ENCODE measurements at regions not wholly inside any gene's neighbourhood (a gene's known extent, or its start where the extent isn't known, plus 50 kb on each side); places are given as distances from the start of the nearest gene placed in this dataset.
"Not testable (repeated sequence)": the region's sequence is repeated elsewhere in the genome, so short reads cannot be mapped to it uniquely, and the experiment has no call there.

DNA sequence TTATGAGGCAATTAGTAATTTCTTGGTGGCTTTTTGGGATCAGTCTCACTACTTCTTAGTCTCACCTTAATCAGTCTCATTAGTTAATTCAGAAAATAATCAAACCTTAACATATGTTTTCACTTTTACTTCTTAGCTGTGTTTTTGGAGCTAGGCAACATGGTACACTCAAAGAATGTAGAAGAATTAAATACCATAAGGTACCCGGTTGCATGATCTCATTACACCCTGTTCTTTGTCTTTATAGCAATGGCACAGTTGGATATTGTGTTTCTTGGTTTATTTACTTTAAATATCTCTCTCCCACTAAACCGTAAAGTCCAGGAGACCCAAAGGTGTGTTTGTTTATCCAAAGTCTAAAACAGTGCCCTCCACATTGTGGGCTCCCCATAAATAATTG is 132.3 kb downstream of the TNFSF18 start:
- DNase-seq (ENCODE audit: low spot score): no peak

DNA sequence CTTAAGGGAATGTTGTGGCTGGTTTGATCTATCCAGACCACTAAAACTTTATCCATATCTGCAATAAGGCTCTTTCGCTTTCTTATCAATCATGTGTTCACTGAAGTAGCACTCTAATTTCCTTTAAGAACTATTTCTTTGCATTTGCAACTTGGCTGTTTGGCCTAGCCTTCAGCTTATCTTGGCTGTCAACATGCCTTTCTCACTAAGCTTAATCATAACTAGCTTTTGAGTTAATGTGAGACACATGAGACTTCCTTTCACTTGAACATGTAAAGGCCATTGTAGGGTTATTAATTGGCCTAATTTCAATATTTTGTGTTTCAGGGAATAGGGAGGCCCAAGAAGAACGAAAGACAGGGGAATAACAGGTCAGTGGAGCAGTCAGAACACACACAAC is 124.7 kb downstream of the TNFSF18 start:
- DNase-seq (ENCODE audit: low spot score): no peak

- no peak for DNase-seq (ENCODE audit: low spot score)
Measured at GRCh38 chr1:172928412-172928811, 122.3 kb downstream of the TNFSF18 start.

DNA sequence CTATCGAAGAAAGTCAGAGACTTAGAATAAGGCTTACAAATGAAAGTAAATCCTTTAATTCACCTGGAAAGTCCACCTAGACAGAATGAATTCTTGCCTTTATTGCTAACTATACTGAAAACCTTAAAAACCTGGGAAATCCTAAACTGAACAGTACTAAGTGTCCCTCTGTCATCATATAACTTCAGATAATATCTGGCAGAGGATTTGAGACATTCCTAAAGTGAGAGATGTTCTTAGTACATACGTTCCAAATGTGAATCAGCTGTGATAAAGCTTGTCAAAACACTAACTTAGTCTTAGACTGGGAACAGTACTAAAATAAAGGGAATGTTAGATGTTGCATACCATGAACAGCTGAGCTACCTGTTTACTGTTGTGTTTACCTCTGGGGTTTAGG is 121.7 kb downstream of the TNFSF18 start:
- DNase-seq (ENCODE audit: low spot score): no peak

GRCh38 chr1:172930142-172930541 is 120.6 kb downstream of the TNFSF18 start:
- DNase-seq (ENCODE audit: low spot score): no peak

GRCh38 chr1:172931340-172931739 is 119.4 kb downstream of the TNFSF18 start:
- no peak for DNase-seq (ENCODE audit: low spot score)

DNA sequence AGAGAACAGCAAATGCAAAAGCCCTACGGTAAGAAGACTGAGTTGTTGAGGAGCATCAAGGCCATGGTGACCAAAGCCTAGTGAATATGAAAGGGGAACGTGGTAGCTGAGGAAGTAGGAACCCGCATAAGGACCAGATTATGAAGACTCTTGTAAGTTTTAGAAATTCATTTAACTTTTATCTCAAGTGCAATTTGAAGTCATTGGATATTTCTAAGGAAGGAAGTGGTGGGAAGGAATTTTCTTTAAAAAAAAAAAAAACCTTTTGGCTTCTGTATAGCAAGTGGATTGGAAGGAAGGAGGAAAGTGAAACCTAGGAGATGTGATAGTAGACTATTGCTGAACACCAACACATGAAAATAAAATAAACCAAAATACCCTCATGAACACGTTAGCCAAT is 119.0 kb downstream of the TNFSF18 start:
- DNase-seq (ENCODE audit: low spot score): no peak

- no peak for DNase-seq (ENCODE audit: low spot score)
Measured at GRCh38 chr1:172932981-172933380, 117.8 kb downstream of the TNFSF18 start.

- no peak for DNase-seq (ENCODE audit: low spot score)
Measured at GRCh38 chr1:172934417-172934762, 116.4 kb downstream of the TNFSF18 start.

DNA sequence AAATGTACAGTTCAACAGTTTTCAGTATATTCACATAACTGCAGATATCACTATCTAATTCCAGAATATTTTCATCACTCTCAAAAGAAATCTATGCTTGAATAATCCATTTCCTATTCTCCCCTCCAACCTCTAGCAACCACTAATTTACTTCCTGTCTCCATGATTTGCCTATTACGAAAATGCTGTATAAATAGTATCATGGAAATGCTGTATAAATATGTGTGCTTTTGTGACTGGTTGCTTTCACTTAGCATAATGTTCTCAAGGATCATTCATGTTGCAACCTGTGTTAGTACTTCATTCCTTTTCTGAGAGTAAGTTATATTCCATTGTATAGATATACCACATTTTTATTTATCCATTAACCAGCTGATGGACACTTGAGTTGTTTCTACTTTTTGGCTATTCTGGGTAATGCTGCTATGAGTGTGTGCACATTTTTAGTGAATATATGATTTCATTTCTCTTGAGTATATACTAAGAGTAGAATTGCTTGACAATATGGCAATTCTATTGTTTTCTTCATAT is 115.6 kb downstream of the TNFSF18 start:
- no peak for DNase-seq (ENCODE audit: low spot score)

DNA sequence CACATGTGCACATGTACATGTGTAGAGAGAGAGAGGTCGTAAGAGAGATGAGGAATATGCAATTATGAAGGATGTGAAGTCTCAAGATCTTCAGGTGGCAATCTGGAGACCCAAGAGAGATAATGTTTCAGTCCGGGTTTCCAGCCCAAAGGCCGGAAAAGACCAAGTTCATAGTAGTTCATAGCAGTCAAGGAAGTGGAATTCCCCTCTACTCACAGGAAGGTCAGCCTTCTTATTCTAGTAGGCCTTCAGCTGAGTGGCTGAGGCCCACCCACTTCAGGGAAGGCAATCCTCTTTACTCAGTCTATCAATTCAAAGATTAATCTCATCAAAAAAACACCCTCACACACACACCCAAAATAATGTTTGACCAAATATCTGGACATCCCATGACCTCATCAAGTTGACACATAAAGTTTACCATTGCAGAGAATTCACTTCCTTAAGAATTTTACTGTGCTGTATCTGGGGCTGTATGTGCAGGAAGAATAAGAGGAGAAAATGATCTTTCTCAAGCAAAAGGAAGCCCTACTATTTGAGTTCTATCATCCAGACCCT is 114.6 kb downstream of the TNFSF18 start:
- no peak for DNase-seq (ENCODE audit: low spot score)

DNA sequence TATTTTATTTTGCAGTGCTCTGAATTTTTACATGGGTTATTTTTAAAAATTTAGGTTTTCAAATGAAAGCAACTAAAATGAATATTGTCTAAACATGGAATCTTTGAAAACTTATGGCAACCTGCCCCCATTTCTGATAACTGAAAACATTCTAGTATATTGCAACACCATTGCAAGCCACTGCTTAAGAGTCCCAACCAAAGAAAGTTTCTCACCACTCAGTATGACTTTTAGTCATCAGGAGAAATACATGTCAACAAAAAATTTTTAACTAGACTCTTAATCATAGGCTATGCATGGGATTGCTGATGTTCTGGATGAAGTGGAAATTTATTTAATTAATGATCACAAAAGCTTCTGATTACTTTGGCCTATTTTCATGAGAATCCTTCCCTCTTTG is 112.1 kb downstream of the TNFSF18 start:
- no peak for DNase-seq (ENCODE audit: low spot score)

- no peak for DNase-seq (ENCODE audit: low spot score)
Measured at GRCh38 chr1:172939475-172939874, 111.3 kb downstream of the TNFSF18 start.

- DNase-seq (ENCODE audit: low spot score): no peak
Measured at GRCh38 chr1:172940174-172940855, 110.4 kb downstream of the TNFSF18 start.

- no peak for DNase-seq (ENCODE audit: low spot score)
Measured at GRCh38 chr1:172941471-172941870, 109.3 kb downstream of the TNFSF18 start.

DNA sequence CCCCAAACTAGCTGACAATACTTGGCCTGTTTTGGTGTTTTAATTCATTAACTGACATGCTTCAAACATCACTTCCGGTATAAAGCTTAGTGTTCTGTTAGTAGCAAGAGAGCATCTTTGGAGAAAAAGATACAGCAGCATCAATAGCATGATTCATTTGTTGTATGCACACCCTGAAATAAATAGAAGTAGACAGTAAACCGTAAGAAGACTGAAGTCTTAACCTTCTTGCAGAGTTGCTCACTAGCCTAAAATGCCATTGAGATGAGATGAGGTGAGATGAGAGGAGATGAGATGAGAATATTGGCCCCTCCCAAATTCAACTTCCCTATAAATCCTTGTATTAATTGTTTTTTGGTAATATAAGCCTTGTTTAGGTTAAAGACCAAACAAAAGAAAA is 108.8 kb downstream of the TNFSF18 start:
- no peak for DNase-seq (ENCODE audit: low spot score)

- DNase-seq (ENCODE audit: low spot score): not testable (repeated sequence)
Measured at GRCh38 chr1:172943138-172943537, 107.6 kb downstream of the TNFSF18 start.

DNA sequence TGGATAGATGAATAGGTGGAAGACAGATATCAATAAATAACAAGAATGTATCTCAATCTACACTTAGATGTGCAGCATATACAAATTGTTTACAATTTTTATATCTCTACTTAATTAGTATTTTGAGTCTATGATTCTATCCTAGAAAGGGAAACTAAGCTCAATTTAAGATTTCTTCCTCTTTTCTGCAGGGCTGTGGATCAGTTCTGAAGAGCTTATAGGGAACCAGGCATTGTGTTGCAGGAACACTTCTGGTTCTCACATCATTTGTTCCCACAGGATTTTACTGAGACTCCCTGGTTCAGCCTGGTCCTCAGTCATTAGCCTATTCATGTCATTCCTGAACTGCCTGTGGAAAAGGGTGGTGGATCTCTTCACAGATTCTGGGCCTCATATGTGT is 105.8 kb downstream of the TNFSF18 start:
- no peak for DNase-seq (ENCODE audit: low spot score)

GRCh38 chr1:172946814-172947507 is 103.8 kb downstream of the TNFSF18 start:
- peak; percentile 64 for DNase-seq (ENCODE audit: low spot score)

DNA sequence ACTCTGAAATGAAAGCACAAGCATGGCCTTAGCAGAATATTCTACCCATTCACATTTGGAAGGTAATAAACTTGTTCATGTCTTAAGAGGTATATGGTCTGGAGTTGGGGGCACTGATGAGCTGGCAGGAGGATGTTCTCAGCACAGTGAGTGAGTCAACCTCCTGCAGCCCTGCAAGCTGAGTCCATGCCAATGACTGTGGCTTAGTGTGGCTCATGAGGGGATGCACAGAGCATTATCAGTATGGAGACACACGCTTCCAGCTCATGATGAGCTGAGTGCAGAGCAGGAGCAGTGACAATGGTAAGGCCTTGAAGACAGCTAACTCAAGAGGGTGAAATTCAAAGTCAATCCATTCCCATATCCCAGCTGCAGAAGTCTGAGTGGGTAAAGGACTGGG is 102.3 kb downstream of the TNFSF18 start:
- DNase-seq (ENCODE audit: low spot score): peak; percentile 78

DNA sequence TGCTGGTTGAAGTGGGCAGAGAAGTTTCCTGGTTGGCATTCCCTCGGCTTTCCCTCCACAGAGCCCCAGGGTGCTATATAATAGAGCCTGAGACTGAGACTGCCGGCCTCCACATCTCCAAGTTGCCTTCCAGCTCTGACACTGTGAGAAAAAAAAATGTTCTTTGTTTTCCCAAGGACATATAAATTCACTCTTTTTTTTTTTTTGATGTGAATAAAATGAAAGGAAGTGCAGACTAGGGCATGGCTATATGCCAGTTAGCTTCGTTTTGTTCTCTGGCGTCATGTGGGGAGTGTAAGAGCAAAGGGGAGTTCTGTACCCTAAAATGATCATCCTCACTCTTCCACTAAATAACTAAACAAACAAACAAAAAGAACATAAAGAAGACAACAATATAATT is 101.6 kb downstream of the TNFSF18 start:
- no peak for DNase-seq (ENCODE audit: low spot score)

DNA sequence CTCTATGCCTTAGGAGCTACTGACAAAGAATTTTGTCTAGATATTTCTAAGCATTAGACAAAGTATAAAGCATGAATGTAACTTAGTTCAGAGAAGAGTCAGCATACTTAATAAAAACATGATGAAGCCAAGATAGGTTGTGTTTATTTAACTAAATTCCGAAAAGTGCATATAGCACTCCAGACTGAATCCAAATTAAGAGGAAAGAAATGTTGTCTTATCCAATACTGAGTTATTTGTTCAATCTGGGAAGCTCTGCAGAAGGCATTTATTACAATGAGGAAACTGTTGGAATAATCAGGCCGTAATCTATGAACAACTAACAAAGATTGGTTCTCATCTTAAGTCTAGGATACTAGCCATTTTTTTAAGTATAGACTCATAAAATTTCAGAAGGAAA is 100.2 kb downstream of the TNFSF18 start:
- DNase-seq (ENCODE audit: low spot score): no peak

DNA sequence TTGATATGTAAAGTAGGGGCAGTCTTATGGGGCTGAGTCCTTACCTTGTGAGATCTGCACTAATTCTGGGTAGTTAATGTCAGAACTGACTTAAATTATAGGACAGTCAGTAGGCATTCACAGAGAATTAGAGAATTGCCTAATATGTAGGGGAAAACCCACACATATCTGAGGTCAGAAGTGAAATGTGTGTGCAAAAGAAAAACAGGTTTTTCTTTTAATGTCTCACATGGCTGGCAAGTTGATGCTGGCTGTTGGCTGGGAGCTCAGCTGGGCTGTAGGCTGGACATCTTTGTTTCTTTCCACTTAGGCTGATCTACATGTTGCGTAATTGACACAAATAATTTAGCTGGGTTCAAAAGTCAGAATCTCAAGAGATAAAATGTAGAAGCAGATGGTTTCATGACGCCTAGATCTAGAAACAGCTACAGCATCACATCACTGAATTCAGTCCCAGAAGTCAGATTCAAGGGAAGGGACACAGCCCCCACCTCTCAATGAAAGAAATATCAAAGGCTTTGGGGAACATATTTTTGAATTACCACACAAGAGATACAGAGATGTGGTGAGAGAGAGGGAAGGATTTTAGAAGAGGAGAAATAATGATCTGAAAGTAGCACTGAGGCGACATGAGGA is 98.9 kb downstream of the TNFSF18 start:
- DNase-seq (ENCODE audit: low spot score): no peak

All from RKO (cell line).